NCI-H82 (cell line): ENCODE measurements at regions not wholly inside any gene's neighbourhood (a gene's known extent, or its start where the extent isn't known, plus 50 kb on each side); places are given as distances from the start of the nearest gene placed in this dataset.

Experiments used
- DNase-seq: peaks from one replicate; lab custom pipeline; 2025; lab: John Stamatoyannopoulos, UW

DNA sequence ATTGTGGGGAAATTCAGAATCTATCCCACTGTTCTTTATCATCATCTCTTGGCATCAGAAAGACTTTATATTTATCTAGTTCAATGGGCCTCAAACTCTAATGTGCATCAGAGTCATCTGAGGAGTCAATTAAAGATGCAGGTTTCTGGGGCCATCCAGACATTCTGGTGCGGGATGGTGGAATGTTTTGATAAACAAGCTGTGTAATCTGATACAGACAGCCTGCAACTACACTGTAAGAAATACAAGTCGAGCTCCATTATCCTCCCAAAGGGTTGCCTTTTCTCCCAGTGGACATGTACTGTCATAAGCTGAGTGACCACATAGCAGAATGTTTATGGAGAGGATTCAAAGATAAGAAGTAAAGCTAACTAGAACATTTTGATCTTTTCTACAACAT is 515.3 kb upstream of the DCC start:
- DNase-seq: no peak

DNA sequence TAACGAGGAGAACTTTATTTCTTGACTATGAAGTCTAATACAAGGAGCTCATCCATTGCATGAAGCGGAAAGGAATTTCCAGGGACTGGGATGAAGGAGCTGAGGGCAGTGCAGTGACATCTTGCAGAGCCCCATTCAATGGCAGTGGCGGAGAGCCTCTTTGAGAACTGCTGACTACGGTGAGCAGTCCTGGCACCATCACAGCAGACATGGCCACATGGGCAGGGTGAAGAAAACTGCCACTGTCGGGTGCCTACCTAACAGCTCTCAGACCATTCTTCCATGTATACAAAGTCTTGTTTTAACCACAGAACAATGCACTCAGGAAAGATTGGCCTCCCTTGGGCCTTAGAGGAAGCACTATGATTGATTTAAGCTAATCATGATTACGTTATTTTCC is 506.1 kb upstream of the DCC start:
- no peak for DNase-seq

DNA sequence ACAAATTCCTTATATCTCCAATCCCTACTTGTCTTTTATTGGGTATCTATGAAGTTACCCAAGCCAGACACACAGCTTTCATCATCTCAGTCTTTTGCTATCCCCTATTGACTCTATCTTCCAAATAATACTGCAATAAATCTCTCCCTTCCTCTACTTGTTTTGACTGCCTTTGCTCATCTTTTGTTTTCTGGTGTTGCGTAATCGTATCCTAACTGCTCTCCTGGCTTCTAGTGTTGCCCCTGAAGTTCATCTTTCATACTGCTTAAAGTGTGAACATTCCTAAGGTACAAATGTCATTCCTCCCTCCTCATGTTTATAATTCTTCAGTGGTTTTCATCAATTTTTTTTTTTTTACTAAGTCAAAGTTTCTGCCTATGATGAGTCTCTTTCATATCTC is 491.3 kb upstream of the DCC start:
- DNase-seq: no peak

DNA sequence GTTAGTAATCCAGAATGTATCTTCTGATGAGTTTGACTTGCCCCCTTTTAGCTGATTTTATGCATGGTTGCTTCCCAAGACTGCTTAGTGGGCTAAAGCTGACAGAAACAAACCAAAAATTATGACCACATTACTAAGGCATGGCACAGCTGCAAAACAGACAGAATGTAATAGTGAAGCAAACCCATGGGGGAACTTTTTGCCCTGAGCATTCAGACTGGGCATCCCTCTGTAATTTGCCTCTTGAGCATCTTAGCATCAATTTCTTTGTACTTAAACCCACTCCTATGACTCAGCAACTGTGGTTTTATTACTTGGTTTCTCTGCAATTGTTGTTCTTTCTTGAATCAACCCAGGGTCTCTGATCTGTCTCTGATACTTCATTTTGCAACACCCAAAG is 487.3 kb upstream of the DCC start:
- peak; percentile 5 for DNase-seq

DNA sequence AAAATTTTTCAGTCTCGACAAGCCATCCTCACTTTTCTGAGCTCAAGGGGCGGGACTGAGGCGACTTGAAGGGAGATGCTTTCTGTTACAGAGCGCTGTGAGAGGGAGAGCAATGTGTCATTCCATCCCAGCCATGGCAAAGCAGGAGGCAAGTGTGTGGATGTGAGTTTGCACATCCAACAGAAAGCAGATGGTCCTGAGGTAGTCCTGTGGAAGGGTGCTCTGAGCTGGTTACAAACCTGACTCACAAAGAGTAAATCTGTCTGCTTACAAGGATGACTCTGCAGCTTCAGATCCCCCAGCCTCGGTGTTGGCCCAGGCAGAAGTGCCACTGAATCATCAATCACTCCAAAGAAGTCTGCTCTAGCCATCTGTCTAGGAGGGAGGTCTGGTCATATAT is 482.0 kb upstream of the DCC start:
- peak; percentile 77 for DNase-seq

DNA sequence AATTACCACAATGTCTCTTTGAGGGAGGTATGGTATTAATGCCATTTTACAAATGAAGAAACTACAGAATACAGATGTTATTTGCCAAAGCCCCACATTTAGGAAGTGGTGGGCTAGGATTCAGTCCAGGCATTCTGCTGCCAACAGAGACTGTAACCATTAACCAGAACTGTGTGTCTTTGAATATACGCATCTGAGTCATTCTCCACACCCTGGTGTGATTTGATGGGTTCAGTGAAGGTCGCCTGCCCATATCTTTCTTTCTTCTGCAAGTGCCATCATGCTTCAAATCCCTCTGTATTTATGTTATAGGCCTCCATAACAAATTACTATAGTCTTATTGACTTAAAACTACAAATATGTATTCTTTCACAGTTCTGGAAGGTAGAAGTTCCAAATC is 479.0 kb upstream of the DCC start:
- no peak for DNase-seq

DNA sequence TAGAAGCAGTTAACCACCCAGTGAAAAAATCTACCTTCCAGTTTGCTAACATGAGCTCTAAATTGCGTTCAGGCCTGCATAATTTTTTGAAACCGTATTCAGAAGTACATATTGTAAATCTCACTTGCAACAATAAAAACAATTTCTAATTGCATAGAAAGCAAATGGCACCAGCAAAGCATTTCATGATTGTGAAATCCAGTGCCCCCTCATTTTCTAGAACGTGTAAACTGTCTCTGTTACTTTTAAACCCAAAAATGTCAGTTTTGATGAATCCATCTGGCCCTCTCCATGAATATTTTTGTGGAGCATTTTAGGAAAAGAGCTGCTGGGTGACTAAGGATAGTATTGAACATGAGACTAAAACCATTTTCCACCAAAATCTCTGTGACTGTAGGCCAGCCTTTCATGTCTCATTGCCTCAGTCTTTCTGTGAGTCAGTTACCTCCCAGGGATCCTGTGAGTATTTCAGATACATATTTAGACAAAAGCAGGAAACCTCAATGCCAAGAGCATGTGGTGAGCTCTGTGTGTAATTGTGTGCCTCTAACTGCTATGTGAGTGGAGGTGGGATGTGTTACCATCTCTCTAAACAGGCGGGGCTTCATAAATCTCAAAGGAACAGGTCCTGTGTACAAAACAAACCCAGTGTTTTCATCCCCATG is 477.8 kb upstream of the DCC start:
- no peak for DNase-seq

DNA sequence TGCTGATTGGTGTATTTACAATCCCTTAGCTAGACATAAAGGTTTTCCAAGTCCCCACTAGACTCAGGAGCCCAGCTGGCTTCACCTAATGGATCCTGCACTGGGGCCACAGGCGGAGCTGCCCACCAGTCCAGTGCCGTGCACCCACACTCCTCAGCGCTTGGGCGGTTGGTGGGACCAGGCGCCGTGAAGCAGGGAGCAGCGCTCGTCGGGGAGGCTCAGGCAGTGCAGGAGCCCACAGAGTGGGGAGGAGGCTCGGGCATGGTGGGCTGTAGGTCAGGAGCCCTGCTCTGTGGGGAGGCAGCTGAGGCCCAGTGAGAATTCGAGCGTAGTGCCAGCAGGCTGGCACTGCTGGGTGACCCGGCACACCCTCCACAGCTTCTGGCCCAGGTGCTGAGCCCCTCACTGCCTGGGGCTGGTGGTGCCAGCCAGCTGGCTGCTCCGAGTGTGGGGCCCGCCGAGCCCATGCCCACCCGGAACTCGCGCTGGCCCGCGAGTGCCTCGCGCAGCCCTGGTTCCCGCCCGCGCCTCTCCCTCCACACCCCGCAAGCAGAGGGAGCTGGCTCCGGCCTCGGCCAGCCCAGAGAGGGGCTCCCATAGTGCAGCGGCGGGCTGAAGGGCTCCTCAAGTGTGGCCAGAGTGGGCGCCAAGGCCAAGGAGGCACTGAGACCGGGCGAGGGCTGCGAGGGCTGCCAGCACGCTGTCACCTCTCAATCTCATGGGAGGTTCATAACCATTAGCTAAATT is 475.6 kb upstream of the DCC start:
- DNase-seq: no peak

DNA sequence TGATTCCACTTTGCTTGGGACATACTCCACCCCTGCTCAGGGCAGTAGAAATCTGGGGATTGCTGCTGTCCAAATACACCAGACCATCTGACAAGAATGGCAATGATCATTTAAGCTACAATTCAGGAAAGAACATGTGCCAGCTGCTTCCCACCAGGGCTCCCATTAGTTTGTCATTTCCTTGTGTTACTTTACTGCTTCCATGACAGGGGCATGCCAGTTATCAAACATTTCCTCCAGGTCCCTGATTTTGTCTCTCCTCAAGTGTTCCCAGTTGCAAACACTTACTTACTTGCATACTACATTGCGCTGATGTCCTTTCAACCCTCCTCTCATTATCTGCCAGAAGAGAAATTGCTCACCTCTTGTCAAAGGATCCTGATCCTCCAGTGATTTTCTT is 474.5 kb upstream of the DCC start:
- no peak for DNase-seq

DNA sequence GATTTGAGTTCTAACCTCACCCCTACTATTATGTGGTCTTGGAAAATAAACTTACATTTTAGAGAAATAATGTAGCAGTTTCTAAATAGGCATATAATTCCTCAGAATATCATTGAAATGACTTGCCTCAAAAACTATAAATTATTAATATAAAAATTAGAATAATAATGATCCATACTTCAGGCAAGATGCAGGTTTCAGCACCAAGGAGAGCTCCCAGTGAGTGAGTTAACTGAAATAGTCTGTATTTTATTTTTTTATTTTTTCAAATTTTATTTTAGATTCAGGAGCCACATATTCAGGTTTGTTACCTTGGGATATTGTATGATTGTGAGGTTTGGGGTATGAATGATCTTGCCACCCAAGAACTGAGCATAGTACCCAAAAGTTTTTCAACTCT is 472.2 kb upstream of the DCC start:
- DNase-seq: no peak

DNA sequence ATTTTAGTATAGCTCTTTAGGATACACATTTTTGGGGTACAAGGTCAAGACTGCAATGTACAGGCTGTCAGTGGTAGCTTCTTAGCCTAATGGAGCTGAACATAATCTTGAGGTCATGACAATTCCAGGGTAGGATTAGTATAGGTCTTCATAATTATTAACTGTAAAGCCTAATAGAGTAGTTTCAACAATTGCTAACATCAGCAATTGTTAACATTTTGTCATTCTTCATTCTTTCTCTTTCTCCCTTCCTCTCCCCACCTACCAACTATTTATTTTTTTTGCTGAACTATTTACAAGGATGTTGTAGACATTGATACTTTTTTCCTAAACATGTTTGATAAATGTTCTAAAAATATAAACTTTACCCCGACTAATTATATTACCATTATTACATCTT is 461.3 kb upstream of the DCC start:
- DNase-seq: peak; percentile 27

DNA sequence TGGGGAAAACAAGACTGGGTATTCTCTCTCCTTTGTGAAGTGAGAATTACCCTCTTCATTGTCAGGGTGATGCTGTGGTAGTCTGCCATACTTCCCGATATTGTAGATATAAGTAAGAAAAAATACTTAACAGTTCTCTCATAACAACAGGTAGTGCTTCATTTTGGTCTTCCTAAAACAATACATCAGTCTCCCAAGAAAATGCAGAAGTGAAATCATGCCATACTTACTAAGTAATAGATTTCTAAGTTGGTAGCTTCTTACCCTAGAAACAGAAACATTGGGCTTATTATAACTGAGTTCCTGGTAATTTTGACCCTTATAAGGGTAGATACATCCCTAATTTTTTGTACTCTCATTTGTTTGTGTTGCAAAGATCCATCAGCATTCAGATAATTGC is 460.7 kb upstream of the DCC start:
- no peak for DNase-seq

DNA sequence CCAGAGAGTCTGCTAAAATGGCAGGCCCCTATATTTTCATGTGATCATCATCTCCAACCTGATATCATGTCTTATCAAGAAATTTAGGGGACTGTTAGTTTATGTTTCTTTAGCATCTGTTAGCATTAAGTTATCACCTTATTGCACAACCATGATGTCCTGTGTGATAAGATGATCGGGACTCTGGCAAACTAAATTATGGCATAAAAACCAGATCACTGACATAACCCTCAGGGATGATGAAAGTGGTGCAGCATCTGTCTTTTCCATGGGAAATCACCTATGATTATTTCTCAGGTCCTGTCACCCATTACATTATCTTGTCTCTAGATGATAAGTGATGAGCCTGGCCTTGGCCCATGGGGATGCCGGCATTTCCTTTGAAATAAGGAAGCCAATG is 458.6 kb upstream of the DCC start:
- DNase-seq: no peak

DNA sequence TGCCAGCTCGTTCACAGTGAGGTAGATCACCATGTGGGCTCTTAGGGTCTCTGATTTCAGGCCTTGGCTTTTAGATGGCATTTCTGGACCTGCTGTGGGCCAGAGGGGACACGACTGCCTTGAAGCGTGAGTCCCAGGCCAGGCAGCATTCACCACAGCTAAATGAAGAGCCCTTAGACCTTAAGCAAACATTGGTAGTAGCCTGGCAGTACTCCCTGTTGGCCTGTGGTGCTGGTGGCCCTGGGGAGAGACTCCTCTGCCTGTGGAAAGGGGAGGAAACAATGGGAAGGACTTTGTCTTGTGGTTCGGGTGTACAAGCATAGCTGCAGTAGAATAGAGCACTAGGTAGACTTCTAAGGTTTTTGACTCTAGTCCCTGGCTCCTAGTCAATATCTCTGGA is 456.0 kb upstream of the DCC start:
- DNase-seq: no peak

DNA sequence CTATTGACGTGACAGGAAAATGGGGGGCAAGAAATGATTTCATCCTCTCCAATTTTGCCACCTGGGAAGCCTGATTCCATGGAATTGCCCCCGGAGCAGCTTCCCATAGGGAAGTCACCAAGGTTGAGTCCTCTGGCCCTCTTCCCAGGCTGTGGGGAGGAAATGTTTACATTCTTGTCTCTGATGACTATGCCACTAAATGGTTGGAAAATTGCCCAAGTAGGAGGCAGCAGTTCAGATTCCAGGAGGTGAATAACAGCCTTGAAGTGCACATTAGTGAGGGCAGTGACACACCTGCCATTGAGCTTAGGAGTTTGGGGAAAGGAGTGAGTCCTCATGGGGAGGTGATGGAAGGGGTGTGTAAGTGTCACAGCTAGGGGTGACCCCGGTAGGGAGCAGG is 449.2 kb upstream of the DCC start:
- DNase-seq: no peak

DNA sequence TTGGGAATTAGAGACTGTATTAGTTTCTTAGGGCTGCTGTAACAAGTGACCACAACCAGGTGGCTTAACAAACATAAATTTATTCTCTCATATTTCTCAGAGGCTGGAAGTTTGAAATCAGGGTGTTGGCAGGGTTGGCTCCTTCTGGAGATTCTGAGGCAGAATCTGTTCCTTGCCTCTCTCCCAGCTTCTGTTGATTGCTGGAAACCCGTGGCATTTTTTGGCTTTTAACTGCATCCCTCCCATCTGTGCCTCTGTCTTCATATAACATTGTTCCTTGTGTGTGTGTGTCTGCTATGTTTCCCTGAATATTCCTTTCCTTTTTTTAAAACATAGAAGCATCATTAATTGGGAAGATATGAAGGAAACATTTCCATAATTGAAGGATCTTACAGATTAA is 448.1 kb upstream of the DCC start:
- DNase-seq: no peak

DNA sequence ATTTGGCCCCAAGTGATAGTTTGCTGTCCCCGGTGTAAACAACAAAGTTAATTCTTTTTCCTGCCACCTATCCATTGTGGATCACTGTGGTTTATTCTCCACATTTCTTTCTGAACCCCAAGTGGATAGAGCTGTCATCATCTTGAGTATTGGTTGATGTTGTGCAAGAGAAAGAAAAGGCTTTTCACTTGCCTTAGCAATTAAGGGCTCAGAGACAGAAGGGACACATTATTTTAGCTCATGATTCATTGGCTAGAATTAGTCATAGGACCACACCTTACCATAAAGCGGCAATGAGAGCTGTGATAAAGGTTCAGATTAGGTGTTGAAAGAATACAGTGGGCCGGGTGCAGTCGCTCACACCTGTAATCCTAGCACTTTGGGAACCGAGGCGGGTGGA is 442.1 kb upstream of the DCC start:
- no peak for DNase-seq

DNA sequence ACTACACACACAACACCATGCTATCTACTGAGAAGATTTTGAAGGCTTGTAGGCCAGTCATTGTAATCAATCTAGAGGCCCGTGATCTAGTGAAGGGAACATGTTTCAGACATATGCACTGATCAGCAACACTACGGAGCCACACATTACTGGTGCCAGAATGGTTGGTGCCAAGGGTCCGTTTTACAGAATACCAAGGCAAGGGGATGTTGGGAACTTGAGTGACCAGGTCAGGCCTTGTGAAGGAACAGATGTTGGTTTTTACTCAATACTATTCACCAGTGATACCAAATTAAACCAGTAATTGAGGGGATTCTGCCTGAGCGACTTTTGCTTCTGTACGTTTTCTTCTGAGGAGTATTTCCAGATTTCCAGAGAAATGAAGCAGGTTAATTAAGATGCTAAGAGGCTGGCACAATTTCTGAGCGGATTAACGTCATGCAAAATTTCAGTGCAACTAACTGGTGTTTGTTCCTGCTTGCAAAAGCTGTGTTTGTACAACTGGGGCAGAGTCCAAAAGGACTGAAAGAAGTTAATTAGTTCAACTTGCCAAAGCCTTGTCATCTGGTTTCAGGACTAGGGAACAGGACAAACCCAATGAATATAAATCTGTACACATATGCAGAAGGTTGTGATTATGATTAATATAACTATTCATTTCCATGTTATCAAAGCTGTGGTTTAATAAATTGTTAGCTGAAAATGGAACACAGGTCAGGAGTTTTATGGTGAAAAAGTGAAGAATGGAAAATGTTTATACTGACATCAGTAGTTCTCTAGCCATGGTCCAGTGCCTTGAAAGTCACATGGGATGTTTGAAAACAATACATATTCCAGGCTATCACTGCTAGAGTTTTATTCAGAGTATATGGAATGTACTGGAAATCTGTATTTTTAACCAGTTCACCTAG is 432.1 kb upstream of the DCC start:
- DNase-seq: no peak

DNA sequence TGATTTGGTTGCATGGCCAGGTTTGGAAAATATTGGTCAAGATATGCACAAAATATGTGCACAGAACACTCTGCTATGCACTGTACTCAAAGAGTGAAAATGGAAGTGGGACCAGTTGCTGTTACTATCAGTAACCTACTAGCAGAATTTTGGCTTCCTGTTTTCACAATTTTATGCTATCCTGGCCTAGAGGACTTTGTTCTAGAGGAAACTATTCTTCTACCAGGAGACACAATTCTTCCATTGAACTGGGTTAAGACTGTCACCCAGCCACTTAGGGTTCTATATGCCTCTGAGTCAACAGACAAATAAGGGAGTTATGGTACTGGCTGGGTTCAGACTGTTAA is 431.4 kb upstream of the DCC start:
- no peak for DNase-seq

DNA sequence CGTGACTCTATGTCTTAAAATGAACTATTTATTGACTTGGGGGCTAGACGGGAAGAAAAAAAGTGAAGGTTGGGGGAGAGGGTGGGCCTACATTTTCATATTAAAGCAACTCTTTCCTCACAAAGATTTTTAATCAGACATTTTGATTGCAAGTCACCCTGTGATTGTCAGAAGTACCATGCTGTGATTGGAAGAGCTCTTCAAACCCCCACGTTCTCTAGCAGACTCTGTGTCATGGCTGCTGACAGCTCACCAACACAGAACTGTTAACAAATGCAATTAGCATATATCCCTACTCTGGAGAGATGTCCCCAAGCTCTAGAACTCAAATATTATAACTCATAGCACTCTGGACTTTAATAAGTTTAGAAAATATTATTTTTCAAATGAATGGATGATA is 428.4 kb upstream of the DCC start:
- DNase-seq: no peak

DNA sequence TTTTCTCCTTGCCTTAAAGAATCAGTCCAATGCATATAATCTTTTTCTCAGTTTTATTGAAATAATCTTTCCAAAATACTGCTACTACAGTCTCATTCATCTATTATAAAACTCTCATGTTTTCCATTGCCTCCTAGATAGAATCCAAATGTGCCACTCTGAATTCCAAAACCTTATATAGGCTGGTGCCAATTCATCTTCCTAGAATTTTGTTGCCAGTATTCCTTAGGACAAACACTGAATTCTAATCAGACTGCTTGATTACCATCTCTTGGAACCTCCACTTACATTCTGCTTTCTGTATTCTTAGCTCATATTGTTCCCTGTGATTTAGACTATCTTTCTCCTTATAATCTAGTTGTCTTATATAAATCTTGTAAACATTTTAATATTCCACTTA is 427.6 kb upstream of the DCC start:
- no peak for DNase-seq

DNA sequence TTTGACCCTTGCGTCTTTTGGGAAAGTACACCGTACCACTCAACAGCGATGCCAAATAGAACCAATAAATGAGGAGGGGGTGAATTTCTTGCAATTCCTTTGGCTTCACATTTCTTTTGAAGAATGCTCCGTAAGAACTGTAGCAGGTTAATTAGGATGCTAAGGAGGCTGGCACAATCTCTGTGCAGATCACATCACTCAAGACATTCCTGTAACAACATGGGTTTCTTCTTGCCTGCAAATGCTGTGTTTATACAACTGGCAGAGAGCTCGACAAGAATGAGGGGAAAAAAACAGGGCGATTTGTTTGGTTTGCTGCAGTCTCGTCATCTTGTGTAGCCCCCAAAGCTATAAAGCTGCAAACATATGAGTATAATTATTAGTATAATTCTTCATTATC is 424.8 kb upstream of the DCC start:
- DNase-seq: no peak

DNA sequence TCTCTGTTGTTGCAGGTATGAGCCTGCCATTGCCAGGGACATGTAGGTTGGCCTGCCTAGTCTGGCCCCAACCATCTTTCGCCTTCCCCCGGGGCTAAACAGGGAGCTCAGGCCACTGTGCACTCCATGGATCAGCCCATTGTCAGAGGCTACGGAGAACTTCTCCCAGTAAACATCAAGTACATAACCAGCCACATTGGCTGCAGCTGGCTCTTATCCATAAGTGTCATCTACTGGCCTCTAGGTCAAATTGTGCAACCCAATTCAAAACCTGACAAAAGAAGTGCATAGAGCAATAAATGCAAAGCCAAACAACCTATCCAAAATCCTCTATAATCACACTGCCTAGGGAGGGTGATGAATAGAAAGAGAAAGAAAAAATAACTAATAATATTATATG is 418.1 kb upstream of the DCC start:
- DNase-seq: no peak
